Erythroblast (primary cell): ENCODE measurements at regions not wholly inside any gene's neighbourhood (a gene's known extent, or its start where the extent isn't known, plus 50 kb on each side); places are given as distances from the start of the nearest gene placed in this dataset.

Source experiments
- GATA1 ChIP-seq: IDR thresholded peaks from 2 replicates; pipeline ENCODE4 v1.6.1; 2011; ENCODE audit warnings: low read depth, mild to moderate bottlenecking, control low read depth, low read length, moderate library complexity
- POLR2A ChIP-seq: IDR thresholded peaks from 2 replicates; pipeline ENCODE4 v1.6.1; 2011; ENCODE audit warnings: mild to moderate bottlenecking, low read length

DNA sequence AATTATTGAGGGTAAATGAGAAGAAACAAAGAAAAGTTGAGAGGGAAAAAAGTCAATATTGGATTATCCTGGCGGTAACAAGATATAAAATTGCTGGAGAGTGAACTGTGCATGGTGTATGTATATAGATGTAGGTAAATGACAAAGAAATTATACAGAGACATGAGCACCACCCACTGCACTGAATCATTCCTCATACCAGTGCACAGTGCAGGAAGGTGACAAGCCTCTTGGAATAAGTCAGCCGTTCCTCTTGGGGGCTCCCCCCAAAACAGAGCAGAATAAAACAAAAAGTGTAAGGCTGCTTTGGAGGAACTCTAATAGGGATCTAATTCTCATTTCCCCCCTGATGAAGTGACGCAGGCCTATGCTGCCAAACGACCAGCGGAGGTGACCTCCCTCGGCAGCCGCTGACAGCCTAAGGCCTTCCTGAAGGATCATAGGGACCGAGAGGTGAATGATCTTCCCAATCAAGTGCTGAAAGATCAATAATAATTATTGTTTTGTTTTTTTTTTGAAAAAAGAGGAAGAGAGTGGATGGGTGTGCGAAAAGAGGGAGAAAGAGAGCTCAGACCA is 245.0 kb downstream of the PSAT1 start:
- TF ChIP-seq POLR2A (no peak), GATA1 (no peak)
